ENCODE measurements at regions not wholly inside any gene's neighbourhood (a gene's known extent, or its start where the extent isn't known, plus 50 kb on each side); places are given as distances from the start of the nearest gene placed in this dataset.

DNA sequence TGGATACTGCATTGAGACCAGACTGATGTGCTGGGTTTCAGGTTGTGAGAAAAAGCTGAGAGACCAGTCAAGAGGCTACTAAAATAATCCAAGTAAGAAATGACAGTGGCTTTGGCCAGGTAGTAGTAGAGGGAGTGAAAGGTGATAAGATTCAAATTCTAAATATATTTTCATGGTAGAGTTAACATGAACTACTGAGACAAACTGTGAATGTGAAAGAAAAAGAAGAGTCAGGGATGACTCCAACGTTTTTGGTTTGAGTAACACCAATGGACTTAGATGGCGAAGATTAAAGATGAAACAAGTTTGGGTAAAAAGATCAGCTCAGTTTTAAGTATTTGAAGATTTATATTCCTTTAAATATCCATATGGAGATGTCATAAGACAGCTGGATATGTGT lies 209.4 kb downstream of the ZEB2 start (continued):
- TF ChIP-seq, protein P1, sequence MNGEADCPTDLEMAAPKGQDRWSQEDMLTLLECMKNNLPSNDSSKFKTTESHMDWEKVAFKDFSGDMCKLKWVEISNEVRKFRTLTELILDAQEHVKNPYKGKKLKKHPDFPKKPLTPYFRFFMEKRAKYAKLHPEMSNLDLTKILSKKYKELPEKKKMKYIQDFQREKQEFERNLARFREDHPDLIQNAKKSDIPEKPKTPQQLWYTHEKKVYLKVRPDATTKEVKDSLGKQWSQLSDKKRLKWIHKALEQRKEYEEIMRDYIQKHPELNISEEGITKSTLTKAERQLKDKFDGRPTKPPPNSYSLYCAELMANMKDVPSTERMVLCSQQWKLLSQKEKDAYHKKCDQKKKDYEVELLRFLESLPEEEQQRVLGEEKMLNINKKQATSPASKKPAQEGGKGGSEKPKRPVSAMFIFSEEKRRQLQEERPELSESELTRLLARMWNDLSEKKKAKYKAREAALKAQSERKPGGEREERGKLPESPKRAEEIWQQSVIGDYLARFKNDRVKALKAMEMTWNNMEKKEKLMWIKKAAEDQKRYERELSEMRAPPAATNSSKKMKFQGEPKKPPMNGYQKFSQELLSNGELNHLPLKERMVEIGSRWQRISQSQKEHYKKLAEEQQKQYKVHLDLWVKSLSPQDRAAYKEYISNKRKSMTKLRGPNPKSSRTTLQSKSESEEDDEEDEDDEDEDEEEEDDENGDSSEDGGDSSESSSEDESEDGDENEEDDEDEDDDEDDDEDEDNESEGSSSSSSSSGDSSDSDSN (IDR thresholded peaks at IDR 0.05; ENCODE audit: borderline replicate concordance in 1 of 2, low read depth in 2 of 2, low read length in 2 of 2), result no peak

DNA sequence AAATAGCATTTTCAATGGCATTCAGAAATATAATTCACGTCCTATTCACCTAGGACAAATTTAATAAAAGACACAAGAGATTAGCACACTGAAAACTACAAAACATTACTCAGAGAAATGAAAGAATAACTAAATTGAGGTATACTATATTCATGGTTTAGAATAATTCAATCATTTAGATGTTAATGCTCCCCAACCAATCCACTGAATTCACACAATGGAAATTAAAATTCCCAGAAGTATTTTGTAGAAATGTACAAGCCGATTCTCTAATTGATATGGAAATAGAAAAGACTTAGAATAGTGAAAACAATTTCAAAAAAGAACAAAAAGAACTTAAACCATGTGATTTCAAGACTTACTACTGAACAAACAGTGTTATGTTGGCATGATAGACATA lies 212.2 kb downstream of the ZEB2 start:
- no peak overlapping the region for H3K27ac ChIP-seq (ENCODE audit: extremely low read depth, low read depth, low read length)
- intact Hi-C loops (cut with micrococcal nuclease) (no loop called here), in situ Hi-C loops (cut with MboI) (no loop called here)
- H3K27me3 ChIP-seq (ENCODE audit: control insufficient read depth in 2 of 2, insufficient read depth in 2 of 2, low read length in 2 of 2), result no peaks in the 10 kb centered on the region
- no peaks in the 10 kb centered on the region for H3K9me3 ChIP-seq (replicated peaks; ENCODE audit: control insufficient read depth, insufficient read depth, low read depth, low read length)
- no TSS peak for BruUV-seq (replicated peaks)
- ChIA-PET POLR2A (no interaction called here), CTCF (ENCODE audit: low intra/inter-chr PET ratio) (no interaction called here)
- DNase-seq (ENCODE audit: extremely low read depth in 1 of 4, low spot score in 3 of 4) (no peak), FAIRE-seq (no peak), ATAC-seq (no peak)
- no peaks in the 10 kb centered on the region for H3K79me2 ChIP-seq (ENCODE audit: control insufficient read depth, insufficient read depth, low read length)
- H3K9me1 ChIP-seq (ENCODE audit: control insufficient read depth, insufficient read depth, low read length), result no peaks in the 10 kb centered on the region
- H3K36me3 ChIP-seq (ENCODE audit: control insufficient read depth, insufficient read depth, low read length), result no peaks in the 10 kb centered on the region
- H3K9ac ChIP-seq (ENCODE audit: insufficient read depth in 1 of 2, low read depth in 2 of 2, low read length in 2 of 2), result no peak overlapping the region
- no peaks in the 10 kb centered on the region for H3K4me1 ChIP-seq (replicated peaks in 1 of 2; ENCODE audit: control insufficient read depth in 2 of 2, insufficient read depth in 2 of 2, low read length in 2 of 2)
- no peak overlapping the region for H3K4me3 ChIP-seq
- no peak overlapping the region for H2AFZ ChIP-seq (ENCODE audit: low read depth, low read length)
- WGBS (ENCODE audit: insufficient coverage, low coverage, missing lambda C conversion rate), result 75% methylated on average over 2 of the region's 2 CpGs
- H4K20me1 ChIP-seq (replicated peaks; ENCODE audit: control insufficient read depth, insufficient read depth, low read length), result no peaks in the 10 kb centered on the region
- no peak overlapping the region for H3K4me2 ChIP-seq (ENCODE audit: insufficient read depth, low read length)
- no peak for TF ChIP-seq NCOA6 (IDR thresholded peaks at IDR 0.05)
- no peak for TF ChIP-seq ZBTB7A (IDR thresholded peaks at IDR 0.05; ENCODE audit: borderline replicate concordance, control insufficient read depth, low read depth, low read length)
- no peak for TF ChIP-seq MXI1 (IDR thresholded peaks at IDR 0.05; ENCODE audit: low read depth, low read length)
- TF ChIP-seq FUS (optimal IDR thresholded peaks at IDR 0.05; ENCODE audit: low read depth, low read length), result no peak
- TF ChIP-seq LEF1 (IDR thresholded peaks at IDR 0.05), result no peak
- no peak for TF ChIP-seq NFRKB (IDR thresholded peaks at IDR 0.05; ENCODE audit: low read depth)
- no peak for TF ChIP-seq CBFA2T2 (conservative IDR thresholded peaks at IDR 0.05)
